GM19239 (cell line): ENCODE measurements at regions not wholly inside any gene's neighbourhood (a gene's known extent, or its start where the extent isn't known, plus 50 kb on each side); places are given as distances from the start of the nearest gene placed in this dataset.

Source experiments
- DNase-seq: peaks from one replicate; pipeline ENCODE4 v3.0.0; 2011; ENCODE audit warnings: low spot score; ENCODE audit not compliant: insufficient read length
- FAIRE-seq: peaks from 2 replicates; lab custom pipeline; 2011; peaks lifted over from hg19 to GRCh38; lab: Jason Lieb, UNC

DNA sequence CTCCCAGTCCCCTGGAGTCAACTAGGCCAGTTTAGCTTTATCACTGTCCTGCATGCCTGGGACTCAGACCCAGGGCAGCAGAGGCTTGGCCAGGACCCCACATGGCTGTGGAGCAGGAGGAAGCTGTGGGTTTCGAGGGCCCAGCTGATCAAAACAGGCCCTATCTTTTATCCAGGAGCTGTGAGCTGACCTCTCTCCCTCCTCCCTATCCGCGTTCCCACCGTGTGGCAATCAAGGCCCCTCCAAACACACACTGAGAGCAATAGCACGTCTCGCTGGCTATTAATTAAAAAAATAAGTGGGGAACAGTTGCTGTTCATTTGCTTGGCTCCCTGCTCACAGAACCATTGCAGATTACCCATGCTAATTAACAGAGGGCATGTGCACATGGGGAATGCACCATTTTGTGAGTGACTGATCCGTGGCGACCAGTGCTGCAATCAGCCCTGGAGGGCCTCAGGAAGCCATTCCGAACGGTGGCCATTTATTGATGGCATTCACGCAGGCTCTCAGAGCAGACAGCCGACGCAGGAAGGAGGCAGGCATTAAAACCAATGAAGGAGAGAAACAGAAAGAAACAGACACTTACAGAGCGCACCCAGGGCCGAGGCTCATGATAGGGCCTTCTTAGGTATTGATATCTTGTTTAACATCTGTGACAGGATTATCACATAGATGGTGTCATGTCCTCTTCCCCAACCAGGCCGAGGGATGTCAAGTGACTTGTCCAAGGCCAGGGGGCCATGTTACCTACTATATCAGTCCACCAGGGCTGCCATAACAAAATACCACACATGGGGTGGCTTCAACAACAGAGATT, 157.1 kb downstream of the KATNIP start:
- FAIRE-seq (no peak), DNase-seq (no peak)

DNA sequence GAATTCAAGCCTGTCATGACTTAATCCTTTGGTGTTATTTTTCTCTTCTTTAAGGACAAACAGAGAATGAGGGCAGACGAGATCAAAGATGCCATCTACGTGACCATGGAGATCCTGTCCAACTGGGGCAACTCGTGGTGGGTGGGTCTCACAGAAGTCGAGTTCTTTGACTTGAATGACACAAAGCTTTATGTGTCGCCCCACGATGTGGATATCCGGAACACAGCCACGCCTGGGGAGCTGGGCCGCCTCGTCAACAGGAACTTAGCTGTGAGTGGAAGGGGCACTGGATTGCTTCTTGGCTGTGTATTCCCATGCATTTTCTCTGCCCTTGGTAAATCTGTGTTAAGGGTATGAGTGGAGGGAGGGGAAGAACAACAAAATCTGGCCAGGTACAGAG, 158.7 kb downstream of the KATNIP start:
- FAIRE-seq: no peak
- no peak for DNase-seq

DNA sequence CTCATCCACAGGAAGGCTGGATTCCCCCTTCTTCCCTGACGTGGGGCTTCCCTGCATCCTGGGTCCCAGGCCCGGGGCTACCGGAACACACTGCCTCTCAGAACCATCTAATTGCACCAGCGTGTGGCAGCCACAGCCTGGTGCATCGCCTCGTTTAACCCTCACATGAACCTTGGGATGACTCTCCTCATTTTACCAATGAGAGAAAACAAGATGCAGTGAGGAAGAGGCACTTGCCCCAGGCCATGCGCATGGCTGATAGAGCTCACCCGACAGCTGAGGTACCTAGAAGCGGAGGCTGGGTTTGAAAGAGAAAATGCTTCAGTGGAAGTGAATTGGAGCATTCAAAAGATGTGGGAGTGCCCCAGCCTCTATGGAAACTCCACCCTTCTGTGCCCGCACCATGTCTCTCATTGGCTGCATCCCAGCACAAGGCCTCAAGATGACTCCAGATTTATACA, 162.3 kb downstream of the KATNIP start:
- FAIRE-seq (no peak), DNase-seq (no peak)

DNA sequence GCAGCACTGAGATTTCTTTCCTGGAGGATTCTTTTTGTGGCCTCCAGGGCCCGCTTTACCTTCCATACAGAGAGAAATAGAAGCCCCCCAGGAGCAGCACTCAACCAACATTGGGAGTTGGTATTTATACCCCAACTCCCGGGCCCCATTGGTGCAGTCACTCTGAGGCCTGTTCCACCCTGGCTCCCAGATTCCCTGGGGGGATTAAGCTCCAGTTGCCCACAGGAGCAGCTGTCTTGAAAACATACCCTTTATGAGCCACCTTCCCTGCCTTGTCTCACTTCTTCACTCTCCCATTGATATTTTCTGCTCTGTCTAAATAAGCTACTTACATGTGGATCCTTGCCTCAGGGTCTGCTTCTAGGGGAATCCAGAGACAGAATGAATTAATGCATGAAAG, 167.8 kb downstream of the KATNIP start:
- DNase-seq: no peak
- FAIRE-seq: no peak

DNA sequence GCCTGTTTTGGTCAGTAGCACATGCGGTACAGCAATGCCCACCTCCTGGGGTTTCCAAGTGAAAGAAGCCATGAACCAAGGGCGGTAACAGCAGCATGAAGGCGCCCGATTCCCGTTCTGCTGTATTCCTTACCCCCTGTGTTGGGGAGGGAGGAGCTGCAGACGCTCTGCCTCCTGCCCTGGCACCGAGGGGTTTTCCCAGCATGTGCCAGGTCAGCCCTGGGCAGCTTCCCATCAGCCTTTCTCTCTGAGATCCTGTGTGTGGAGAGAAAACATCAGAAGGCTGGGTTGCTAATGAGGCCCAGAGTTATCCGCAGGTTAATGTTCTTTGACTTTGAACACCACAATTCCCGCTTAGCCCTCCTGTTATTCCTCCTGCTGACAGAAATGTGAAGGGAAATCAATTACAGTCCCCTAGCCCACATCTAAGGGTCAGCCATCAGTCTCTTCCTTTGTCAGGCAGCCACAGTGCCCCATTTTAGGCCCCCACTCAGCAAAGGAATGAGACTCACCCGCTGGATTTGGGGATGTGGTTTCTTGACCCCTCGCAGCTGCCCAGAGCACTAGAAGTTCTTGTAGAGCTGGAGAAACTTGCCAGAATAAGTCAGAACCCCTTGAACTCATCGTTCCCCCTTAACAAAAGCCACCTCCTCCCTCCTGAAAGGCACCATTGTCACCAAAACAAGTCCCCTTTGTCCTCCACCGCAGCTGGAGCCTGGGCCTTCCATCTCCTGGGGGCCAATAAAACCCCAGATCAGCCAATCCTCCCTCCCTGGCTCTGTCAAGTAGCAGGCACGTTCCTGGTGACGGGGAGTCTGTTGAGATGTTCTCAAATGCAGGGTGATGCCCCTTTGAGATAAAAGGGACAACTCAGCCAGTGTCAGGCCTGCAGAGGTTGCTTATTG, 168.5 kb downstream of the KATNIP start:
- DNase-seq (no peak), FAIRE-seq (no peak)

DNA sequence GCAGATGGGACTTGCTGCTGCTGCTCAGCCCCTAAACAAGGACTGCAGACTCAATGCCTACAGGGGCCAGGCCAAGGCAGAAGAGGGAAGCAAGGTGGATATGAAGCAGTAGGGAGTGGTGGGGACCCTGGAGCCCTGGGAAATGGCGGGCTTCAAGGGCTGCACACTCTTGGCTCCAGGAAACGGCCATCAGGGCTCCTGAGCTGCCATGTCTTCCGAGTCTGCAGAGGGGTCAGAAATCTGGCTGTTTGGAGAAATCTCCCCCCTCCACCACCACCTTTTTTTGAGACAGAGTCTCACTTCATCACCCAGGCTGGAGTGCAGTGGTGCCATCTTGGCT, 169.1 kb downstream of the KATNIP start:
- no peak for DNase-seq
- FAIRE-seq: no peak

DNA sequence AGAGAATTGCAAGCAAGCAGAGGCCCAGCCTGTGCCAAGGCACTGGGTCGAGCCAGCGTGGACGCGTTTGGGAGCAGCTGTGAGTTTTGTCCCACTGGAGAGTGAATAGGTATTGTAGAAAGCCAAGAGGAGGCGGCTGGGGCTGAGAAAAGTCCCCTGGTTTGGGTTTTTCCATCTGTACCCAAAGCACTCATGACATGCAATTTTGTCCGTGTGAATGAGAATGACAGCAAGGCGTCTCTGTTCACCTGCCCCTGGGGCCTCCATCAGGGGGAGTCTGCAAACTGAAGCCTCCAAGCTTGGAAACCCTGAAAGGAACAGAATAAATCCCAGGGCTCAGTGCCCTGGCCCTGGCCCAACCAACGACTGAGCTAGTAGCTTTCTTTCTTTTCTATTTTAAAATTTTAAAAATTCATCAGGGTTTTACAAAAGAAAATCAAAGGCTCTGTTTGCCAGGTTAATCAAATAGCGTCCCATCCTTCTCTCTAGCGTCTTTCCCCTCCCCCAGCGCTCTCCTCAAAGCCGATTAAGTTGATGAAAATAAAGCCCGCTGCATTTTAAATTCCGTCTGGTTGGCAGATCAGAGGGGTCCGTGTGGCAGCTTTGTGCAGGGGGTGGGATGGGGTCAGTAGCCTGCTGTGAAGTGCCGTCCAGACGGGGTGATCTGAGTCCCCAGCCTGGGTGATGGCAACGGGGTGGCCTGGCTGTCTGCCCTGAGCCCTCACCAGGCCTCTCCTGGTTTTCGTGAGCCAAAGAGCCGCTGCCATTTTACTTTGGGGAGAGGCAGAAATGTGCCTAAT, 171.0 kb downstream of the KATNIP start:
- FAIRE-seq (no peak), DNase-seq (no peak)

DNA sequence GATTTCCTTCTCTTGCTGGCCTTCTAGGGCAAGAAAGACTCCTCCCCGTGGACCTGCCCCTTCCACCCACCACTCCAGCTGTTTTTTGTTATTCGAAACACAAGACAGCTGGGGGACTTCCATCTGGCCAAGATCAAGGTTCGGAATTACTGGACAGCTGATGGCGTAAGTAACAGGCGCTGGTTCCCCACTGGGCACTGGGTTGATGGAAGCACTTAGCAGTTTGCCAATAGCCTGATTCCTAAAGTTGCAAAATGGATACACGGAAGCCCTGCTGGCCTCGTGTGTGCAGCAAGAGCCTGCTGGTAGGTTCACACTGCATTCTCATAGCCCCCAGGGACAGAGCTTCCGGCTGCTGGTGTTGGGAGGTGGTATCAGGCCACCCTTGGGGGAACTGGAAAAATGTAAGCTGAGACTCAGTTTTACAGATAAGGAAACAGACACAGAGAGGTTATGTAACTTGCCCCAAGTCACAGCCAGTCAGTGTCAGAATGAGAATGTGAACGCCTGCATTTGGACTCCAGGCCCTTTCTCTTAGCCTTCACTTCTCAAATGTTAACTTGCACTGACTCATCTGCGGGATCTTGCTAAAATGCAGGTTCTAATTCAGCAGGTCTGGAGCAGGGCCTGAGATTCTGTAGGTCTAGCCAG, 171.7 kb downstream of the KATNIP start:
- FAIRE-seq (no peak), DNase-seq (no peak)

DNA sequence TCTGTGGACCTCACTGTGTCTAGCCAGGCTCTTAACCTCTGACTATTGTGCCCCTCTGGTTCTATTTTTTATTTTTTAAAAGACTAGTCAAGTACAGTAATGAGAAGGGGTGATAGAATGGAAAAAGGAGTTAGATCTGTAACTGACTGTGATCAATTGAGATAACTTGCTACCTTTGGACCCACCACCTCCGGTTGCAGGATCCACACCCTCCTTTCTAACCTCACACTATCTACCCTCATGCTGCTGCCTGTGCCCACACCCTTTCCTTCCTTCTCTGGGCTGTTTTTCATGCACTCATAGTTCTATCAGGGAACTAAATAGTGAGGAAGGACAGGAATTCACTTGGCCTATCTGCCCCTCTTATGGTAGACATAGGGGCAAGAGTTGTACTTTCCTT, 172.3 kb downstream of the KATNIP start:
- no peak for DNase-seq
- no peak for FAIRE-seq

DNA sequence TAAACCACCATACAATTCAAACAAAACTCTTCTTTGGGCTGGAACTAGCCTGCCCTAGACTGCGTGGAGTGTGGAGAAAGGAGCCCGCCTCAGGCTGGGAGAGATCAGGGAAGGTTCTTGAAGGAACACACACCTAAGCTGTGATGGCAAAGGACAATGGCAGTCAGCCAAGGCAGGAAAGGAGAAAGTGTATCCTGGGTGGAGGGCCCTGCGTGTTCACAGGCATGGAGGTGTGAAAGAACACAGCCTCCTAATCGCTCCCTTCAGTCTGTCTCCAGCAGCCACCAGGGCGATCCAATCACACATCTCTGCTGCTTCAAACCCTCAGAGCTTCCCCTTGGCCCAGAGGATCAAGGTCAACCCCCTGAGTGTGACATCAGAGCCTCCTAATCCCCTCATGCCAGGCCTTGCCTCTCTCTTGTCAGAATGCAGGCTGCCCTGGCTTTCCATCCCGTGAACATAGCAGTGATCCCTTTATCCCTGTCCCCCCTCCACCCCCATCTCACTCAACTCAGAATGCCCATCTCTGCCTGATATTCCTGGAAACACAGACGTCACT, 173.0 kb downstream of the KATNIP start:
- DNase-seq (no peak), FAIRE-seq (no peak)

DNA sequence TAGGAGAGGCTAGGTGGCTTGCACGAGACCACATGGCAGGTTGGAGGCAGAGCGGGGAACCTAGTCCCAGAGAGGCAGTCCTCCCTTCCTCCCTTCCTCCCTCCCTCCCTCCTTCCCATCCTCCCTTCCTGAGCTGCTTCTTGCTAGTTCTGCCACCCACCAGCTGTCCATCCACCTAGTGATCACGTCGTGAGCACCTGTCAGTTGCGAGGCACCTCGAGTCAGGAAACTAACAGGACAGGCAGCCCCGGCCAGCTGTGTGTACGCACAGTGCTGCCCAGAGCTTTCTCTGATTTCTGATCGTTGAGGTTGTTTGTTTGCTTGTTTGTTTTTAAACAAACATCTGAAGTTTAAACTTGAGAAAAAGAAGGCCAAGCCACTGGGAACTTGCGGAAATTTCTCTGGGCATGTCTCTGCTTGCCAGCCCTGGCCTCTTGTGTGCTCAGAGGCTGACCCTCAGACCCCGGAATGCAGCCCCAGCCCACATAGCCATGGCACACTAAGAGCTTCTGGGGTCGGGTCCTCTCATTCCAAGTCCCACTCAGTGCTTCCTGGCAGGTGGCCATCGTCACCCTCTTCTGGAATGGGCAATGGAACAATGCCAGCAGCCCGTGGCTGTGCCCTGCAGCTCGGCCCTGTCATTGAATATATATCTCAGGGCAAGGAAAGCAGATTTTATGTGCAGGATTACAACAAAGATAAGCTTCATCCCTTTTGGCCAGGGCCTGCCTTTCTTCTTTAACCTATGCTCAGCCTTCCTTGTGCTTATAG, 174.0 kb downstream of the KATNIP start:
- no peak for FAIRE-seq
- DNase-seq: no peak

DNA sequence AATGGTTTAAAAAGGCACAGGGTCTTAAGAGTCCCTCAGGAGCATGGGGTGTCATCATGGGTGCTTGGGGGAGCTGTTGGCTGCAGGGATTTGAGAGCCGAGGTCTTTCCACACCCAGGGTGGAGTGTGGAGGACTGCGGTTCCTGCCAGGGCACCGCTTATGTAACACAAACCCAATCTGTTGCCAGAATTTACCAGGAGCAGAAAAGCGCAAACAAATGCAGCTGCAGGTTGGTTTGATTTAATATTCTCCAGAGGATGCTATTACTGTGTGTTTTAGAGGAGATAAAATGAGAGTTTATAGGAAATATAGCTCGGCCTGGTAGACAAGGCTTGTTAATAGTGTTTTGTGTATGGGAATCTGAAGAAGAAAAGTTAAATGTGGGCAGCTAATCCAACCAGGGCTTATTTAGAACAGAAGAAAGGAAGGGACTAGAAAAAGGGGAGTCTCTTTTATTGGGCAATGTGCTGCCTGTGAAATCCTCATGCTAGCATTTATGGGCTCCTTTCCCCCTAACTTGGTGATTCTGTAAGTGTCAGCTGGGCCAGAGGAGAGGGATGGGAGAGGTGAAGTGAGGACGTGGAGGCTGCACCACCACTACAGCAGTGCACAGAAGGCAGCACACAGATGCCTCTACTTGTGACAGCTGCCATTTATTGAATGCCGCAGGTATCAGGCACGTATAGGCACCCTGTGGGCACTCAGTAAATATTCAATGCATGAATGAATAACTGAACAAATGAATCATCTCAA, 174.7 kb downstream of the KATNIP start:
- FAIRE-seq (no peak), DNase-seq (no peak)

DNA sequence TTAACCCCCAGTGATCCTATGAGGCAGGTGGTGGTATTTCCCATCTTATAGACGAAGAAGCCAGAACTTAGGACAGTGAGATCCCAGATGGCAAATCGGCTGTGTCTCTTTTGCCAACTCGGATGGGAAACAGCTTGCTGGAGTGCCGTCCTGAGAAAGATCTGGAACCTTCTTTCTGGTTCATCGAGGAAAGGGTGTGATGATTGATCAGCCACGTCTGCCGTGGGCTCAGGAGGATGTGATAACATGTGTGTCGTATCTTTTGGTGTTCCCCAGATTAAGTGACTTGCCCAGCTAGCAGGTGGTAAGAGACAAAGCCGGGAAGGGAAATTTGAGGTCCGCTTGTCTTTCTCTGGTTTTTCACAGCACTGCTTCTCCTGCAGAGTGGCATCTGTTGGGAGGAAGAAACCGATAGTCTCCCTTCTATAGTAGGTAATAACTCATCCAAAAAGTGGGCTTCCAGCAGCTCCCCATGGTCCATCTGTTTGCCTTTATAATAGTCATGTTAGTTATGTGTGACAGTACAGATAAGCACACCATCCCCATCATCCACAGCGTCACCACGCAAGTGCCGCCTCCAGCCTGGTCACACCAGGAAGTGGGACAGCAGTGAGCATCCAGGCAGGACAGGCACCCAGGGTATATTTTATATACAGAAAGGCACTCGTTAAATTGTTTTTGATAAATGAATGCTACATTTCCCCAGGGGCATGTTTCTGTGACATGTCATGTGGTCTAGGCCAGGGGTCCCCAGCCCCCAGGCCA, 175.5 kb downstream of the KATNIP start:
- FAIRE-seq (no peak), DNase-seq (no peak)

DNA sequence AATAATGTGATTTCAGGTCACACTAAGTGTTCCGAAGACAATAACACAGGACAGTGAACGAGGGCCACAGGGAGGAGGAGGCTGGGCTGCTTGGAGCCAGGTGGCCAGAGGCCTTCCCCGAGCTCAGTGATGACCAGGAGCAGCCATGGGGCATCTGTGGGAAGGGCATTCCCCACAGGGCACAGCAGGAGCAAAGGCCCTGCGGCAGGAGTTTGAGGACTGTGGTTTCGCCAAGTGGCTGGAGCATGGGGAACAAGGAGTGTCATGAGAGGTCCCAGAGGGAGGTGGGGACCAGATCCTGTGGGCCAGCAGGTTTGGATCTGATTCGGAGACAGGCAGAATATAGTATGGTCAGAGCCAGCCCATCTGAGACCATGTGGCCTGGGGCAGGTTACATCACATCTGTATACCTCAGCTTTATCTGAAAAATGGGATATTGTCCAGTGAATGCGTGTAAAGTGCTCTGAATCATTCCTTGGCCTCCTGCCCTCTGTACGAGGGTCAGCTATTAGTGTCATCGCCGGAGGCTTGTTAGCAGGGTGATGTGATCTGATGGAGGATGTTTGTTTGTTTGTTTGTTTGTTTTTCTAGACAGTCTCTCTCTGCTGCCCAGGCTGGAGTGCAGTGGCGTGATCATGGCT, 176.8 kb downstream of the KATNIP start:
- FAIRE-seq: no peak
- DNase-seq: no peak

DNA sequence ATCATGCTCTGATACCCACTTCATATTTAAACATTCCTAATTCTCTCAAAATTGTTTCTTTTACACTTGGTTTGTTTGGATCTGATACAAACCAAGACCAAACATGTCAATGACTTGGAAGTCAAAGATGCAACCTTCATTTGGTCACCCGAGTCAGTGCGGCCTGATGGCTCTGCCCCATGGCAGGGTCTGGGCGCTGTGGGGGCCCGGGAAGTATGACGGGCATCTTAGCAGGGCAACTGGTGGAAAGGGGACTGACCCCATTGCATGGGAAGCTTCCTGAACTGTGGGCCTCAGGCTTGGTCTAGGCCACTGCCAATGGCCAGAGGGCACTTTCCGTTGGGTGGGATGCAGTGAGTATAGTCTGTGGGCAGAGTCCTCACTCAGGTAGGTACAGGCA, 178.0 kb downstream of the KATNIP start:
- DNase-seq (no peak), FAIRE-seq (no peak)

DNA sequence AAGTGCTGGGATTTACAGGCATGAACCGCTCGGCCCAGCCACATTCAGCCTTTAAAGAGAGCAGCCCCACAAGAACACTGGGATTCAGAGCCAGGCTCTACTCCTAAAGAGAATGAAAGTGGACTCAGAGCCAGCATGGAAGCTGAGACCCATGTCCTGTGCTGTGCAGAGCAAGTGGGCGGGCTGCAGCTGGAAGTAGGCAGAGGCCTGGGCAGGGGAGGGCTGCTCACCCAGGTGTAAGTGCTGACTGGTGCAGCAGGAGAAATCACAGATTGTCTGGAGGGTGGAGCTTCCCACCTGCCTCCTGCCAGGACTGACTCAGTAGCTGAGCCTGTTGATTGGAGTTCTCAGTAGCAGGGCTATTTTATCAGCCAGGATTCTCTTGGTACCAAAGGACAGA, 178.7 kb downstream of the KATNIP start:
- FAIRE-seq (no peak), DNase-seq (no peak)
